Stimulated activated CD4-positive, alpha-beta T cell treated with anti-CD3 and anti-CD28 coated beads, TNF-alpha, amount 100 ng/mL, for 48 hours (primary cell): ENCODE measurements at regions not wholly inside any gene's neighbourhood (a gene's known extent, or its start where the extent isn't known, plus 50 kb on each side); places are given as distances from the start of the nearest gene placed in this dataset.

Experiments
- DNase-seq, 3 donors: peaks; one replicate each; pipeline ENCODE4 v3.0.0-alpha.2; 2020; ENCODE audit warnings: low read depth in 3 of 3

- DNase-seq = no peak
These were observed 160.6 kb upstream of the COL21A1 start for GRCh38 chr6:56407883-56408410.

GRCh38 chr6:56406276-56407269 lies 159.2 kb upstream of the COL21A1 start:
- no peak for DNase-seq

- no peak for DNase-seq
These were observed 157.2 kb upstream of the COL21A1 start for GRCh38 chr6:56404599-56404998.

- DNase-seq = no peak
These were observed 156.4 kb upstream of the COL21A1 start for GRCh38 chr6:56403745-56404144.

- DNase-seq = no peak
These were observed 154.2 kb upstream of the COL21A1 start for GRCh38 chr6:56401477-56402070.

GRCh38 chr6:56400273-56400672 lies 152.9 kb upstream of the COL21A1 start:
- no peak for DNase-seq

- no peak for DNase-seq
These were observed 152.4 kb upstream of the COL21A1 start for GRCh38 chr6:56399672-56400263.

- DNase-seq = no peak
These were observed 151.9 kb upstream of the COL21A1 start for GRCh38 chr6:56399250-56399671.

GRCh38 chr6:56396435-56396834 lies 149.1 kb upstream of the COL21A1 start:
- DNase-seq = no peak

- no peak for DNase-seq
These were observed 146.5 kb upstream of the COL21A1 start for GRCh38 chr6:56393615-56394612.

GRCh38 chr6:56388415-56388755 lies 141.0 kb upstream of the COL21A1 start:
- no peak for DNase-seq

GRCh38 chr6:56387621-56388414 lies 140.4 kb upstream of the COL21A1 start:
- DNase-seq = no peak

GRCh38 chr6:56386717-56387116 lies 139.3 kb upstream of the COL21A1 start:
- no peak for DNase-seq

- no peak for DNase-seq
These were observed 138.7 kb upstream of the COL21A1 start for GRCh38 chr6:56385981-56386593.

- DNase-seq = no peak
These were observed 135.8 kb upstream of the COL21A1 start for GRCh38 chr6:56383160-56383559.

- no peak for DNase-seq
These were observed 135.1 kb upstream of the COL21A1 start for GRCh38 chr6:56382416-56382940.

GRCh38 chr6:56381801-56382251 lies 134.4 kb upstream of the COL21A1 start:
- no peak for DNase-seq

- no peak for DNase-seq
These were observed 133.1 kb upstream of the COL21A1 start for GRCh38 chr6:56380476-56380875.

- no peak for DNase-seq
These were observed 131.7 kb upstream of the COL21A1 start for GRCh38 chr6:56378966-56379585.
